ENCODE measurements at regions not wholly inside any gene's neighbourhood (a gene's known extent, or its start where the extent isn't known, plus 50 kb on each side); places are given as distances from the start of the nearest gene placed in this dataset.

DNA sequence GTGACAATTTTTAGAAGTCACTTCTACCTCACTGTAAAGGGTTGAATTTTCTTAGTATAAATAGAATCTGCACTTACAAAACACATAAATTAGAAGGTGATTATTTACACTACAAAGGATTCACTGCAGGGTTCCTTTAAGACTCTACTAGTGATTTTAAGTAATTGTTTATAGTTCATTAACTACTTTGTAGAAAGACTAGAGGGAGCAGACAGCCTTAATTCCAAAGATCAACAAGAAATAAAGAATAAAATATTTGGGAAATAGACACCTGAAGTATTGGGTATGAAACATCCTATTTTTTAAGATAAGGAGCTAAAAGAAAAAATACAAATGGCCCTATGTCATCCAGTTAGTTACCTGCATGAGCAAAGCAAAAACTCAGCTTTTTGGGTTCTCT lies 360.5 kb upstream of the ALCAM start:
- BruUV-seq (replicated peaks): no TSS peak
- Histone ChIP-seq H3K36me3 (ENCODE audit: control insufficient read depth, insufficient read depth, low read length) (no peaks in the 10 kb centered on the region), H3K4me3 (ENCODE audit: low read depth, low read length) (no peak overlapping the region), H3K4me1 (no peaks in the 10 kb centered on the region), H3K9me3 (no peaks in the 10 kb centered on the region), H3K27me3 (replicated peaks; ENCODE audit: control insufficient read depth, insufficient read depth, low read length) (no peaks in the 10 kb centered on the region)
- no peaks in the 10 kb centered on the region for H3K36me3 Mint-ChIP-seq (ENCODE audit: insufficient read depth, unreplicated experiment)
- CTCF ChIA-PET: interaction anchor here (0.5 kb wide), 1 partner anchor 9 kb away, joined by 3 read pairs; no protein-coding TSS in a partner anchor
- TF ChIP-seq, protein P1, sequence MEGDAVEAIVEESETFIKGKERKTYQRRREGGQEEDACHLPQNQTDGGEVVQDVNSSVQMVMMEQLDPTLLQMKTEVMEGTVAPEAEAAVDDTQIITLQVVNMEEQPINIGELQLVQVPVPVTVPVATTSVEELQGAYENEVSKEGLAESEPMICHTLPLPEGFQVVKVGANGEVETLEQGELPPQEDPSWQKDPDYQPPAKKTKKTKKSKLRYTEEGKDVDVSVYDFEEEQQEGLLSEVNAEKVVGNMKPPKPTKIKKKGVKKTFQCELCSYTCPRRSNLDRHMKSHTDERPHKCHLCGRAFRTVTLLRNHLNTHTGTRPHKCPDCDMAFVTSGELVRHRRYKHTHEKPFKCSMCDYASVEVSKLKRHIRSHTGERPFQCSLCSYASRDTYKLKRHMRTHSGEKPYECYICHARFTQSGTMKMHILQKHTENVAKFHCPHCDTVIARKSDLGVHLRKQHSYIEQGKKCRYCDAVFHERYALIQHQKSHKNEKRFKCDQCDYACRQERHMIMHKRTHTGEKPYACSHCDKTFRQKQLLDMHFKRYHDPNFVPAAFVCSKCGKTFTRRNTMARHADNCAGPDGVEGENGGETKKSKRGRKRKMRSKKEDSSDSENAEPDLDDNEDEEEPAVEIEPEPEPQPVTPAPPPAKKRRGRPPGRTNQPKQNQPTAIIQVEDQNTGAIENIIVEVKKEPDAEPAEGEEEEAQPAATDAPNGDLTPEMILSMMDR (IDR thresholded peaks at IDR 0.05; ENCODE audit: insufficient read depth in 1 of 2, low read depth in 1 of 2, low read length in 1 of 2, severe bottlenecking in 1 of 2, unreplicated experiment in 1 of 2): no peak
- H3K4me1 Mint-ChIP-seq (ENCODE audit: low read depth, unreplicated experiment): no peaks in the 10 kb centered on the region
- intact Hi-C loops (cut with micrococcal nuclease; ENCODE audit: unreplicated experiment): no loop called here
- POLR2A ChIA-PET: no interaction called here
- H3K4me3 Mint-ChIP-seq (ENCODE audit: unreplicated experiment): no peak overlapping the region
- no peak for DNase-seq
- H3K27ac Mint-ChIP-seq (ENCODE audit: unreplicated experiment): no peak overlapping the region
- no peaks in the 10 kb centered on the region for H3K27me3 Mint-ChIP-seq (ENCODE audit: insufficient read depth, unreplicated experiment)
- no peaks in the 10 kb centered on the region for H3K9me3 Mint-ChIP-seq (ENCODE audit: unreplicated experiment)

DNA sequence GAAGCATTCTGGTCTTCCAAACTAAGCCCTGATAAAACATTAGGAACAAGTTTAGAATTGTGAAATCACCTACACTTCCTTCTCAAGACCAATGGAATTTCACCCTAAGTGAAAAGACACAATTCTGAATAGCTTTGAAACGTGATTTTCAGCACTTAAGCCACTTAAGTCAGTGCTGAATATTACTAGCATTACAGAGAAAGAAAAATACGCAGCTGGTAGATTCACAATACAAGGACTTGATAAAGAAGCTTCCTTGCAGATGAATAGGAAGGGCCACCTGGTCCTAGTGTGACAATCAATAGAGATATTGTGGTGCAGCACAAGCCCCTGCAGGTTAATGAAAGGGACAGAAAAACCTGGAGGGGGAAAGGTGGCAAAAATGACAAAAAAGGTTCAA lies 353.1 kb upstream of the ALCAM start:
- intact Hi-C loops (cut with micrococcal nuclease; ENCODE audit: unreplicated experiment): no loop called here
- H3K27me3 ChIP-seq (replicated peaks; ENCODE audit: control insufficient read depth, insufficient read depth, low read length): no peaks in the 10 kb centered on the region
- BruUV-seq (replicated peaks): no TSS peak
- Mint-ChIP-seq H3K9me3 (ENCODE audit: unreplicated experiment) (no peaks in the 10 kb centered on the region), H3K4me1 (ENCODE audit: low read depth, unreplicated experiment) (no peaks in the 10 kb centered on the region), H3K36me3 (ENCODE audit: insufficient read depth, unreplicated experiment) (no peaks in the 10 kb centered on the region), H3K27me3 (ENCODE audit: insufficient read depth, unreplicated experiment) (no peaks in the 10 kb centered on the region), H3K27ac (ENCODE audit: unreplicated experiment) (no peak overlapping the region), H3K4me3 (ENCODE audit: unreplicated experiment) (no peak overlapping the region)
- H3K9me3 ChIP-seq: no peaks in the 10 kb centered on the region
- TF ChIP-seq, protein P1 (IDR thresholded peaks at IDR 0.05; ENCODE audit: insufficient read depth in 1 of 2, low read depth in 1 of 2, low read length in 1 of 2, severe bottlenecking in 1 of 2, unreplicated experiment in 1 of 2): no peak
- CTCF ChIA-PET: no interaction called here
- POLR2A ChIA-PET: no interaction called here
- H3K4me3 ChIP-seq (ENCODE audit: low read depth, low read length): no peak overlapping the region
- H3K4me1 ChIP-seq: no peaks in the 10 kb centered on the region
- no peak for DNase-seq
- no peaks in the 10 kb centered on the region for H3K36me3 ChIP-seq (ENCODE audit: control insufficient read depth, insufficient read depth, low read length)

DNA sequence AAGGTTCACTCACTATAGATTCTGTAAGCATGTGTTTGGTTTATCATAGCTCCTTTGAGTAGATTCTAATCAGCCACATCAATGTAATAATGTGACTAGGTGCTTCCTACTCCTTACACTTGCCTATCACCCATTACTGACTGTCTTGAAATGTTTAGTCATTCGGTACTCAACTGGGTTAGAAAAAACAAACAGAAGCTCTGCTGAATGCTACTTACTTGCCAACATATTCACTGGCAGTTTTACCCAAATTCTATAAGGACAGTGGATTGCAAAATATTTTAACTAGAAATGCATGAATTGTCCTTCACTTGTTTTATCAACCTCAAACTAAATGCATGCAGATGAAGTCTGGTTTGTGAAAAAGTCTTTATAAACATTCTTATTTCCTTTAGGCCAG lies 352.1 kb upstream of the ALCAM start:
- ChIA-PET CTCF (no interaction called here), POLR2A (no interaction called here)
- no TSS peak for BruUV-seq (replicated peaks)
- Mint-ChIP-seq H3K27me3 (ENCODE audit: insufficient read depth, unreplicated experiment) (no peaks in the 10 kb centered on the region), H3K9me3 (ENCODE audit: unreplicated experiment) (no peaks in the 10 kb centered on the region), H3K27ac (ENCODE audit: unreplicated experiment) (no peak overlapping the region), H3K36me3 (ENCODE audit: insufficient read depth, unreplicated experiment) (no peaks in the 10 kb centered on the region), H3K4me1 (ENCODE audit: low read depth, unreplicated experiment) (no peaks in the 10 kb centered on the region), H3K4me3 (ENCODE audit: unreplicated experiment) (no peak overlapping the region)
- Histone ChIP-seq H3K9me3 (no peaks in the 10 kb centered on the region), H3K36me3 (ENCODE audit: control insufficient read depth, insufficient read depth, low read length) (no peaks in the 10 kb centered on the region), H3K27me3 (replicated peaks; ENCODE audit: control insufficient read depth, insufficient read depth, low read length) (no peaks in the 10 kb centered on the region), H3K4me3 (ENCODE audit: low read depth, low read length) (no peak overlapping the region), H3K4me1 (no peaks in the 10 kb centered on the region)
- TF ChIP-seq, protein P1 (IDR thresholded peaks at IDR 0.05; ENCODE audit: insufficient read depth in 1 of 2, low read depth in 1 of 2, low read length in 1 of 2, severe bottlenecking in 1 of 2, unreplicated experiment in 1 of 2): no peak
- DNase-seq: no peak
- intact Hi-C loops (cut with micrococcal nuclease; ENCODE audit: unreplicated experiment): no loop called here

Measured in Caco-2 (cell line).